Stimulated activated CD4-positive, alpha-beta T cell treated with anti-CD3 and anti-CD28 coated beads, Interleukin-4, amount 100 ng/mL, for 48 hours (primary cell): ENCODE measurements at regions not wholly inside any gene's neighbourhood (a gene's known extent, or its start where the extent isn't known, plus 50 kb on each side); places are given as distances from the start of the nearest gene placed in this dataset.

Experiments used
- DNase-seq, 2 donors: peaks; one replicate each; pipeline ENCODE4 v3.0.0-alpha.2; 2020; ENCODE audit warnings: low read depth in 2 of 2

GRCh38 chr15:66945842-66946241 is 119.6 kb upstream of the SMAD3 start:
- DNase-seq, result no peak

DNA sequence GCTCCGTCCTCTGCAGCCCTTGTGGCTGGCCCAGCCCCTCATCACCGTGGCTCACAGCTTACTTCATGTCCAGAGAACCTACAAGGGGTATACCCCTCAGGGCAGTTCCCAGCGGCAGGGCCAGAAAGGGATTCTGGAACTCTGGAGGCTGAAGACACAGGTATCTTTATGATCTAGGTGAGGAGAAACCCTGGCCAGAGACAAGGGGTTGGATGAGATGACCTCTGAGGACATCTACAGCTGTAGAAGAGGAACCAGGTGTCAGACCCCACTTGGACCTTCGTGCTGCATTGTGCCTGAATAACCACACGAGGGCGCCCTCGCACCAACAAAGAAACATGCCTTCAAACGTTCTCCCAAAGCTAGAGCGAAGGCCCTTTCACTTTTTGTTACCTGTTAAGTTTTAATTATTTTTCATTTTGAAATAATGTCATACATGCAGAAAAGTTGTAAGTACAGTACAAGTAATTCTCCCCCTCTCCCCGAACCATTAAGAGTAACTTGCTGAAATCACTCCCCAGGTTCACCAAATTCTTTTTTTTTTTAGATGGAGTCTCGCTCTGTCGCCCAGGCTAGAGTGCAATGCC is 118.7 kb upstream of the SMAD3 start:
- DNase-seq, result peak; percentile 45 to 65

GRCh38 chr15:66947471-66947870 is 117.9 kb upstream of the SMAD3 start:
- no peak for DNase-seq

- DNase-seq, result no peak
These were observed 117.1 kb upstream of the SMAD3 start for GRCh38 chr15:66948294-66948693.

- DNase-seq, result no peak
These were observed 115.3 kb upstream of the SMAD3 start for GRCh38 chr15:66950114-66950513.

- DNase-seq, result no peak
These were observed 113.7 kb upstream of the SMAD3 start for GRCh38 chr15:66951531-66952320.

DNA sequence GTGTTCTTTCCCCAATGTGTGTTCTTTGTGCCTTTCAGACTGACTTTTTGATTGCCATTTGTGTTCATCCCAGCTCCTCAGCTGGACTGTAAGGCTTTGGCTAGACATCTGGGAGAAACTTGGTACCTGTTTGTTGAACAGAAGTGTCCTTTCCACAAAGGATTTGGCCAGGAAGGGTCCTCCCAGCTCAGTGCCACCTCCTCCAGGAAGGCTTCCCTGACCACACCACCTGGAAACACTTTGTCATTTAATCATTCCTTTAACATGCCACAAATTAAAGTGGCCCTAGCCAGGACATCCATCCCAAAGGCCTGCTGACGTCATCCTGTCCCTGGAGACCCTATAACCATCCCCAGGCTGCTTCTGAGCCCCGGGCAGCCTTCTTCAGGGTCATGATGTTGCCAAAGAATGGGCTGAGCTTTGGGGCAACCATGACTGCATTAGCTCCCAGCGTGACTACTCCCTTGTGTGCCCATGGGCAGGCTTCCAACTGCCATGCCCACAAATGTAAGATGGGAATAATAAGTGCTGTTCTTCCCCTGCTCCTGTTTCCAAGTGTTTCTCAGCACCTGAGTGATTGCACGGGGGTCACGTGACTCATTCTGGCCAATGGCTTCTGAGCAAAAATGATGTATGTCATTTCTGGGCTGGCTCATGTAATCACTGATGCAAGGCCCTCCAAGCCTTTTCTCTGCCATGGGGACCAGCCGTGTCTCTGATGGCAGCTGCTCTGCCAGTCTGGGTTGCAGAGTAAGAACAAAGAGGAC is 112.5 kb upstream of the SMAD3 start:
- no peak for DNase-seq

- no peak for DNase-seq
These were observed 111.7 kb upstream of the SMAD3 start for GRCh38 chr15:66953523-66954229.

DNA sequence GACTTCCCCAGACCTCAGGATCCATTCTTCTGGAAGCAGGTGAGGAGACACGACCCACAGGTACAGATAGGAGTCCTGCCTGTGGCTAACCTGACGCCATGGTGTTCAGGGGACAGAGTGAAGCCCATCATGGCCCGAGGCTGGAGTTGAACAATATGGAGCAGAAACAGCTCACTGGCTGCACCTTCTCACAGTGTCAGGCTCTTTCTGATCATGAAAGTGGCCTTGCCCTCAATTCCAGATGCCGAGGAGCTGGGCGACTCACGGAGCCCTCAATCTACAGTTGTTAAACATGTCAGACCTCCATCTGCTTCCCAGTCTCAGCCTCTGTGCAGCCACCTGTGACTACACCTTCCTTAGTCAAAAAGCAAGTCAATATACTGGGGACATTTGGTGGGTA is 110.8 kb upstream of the SMAD3 start:
- DNase-seq, result no peak

DNA sequence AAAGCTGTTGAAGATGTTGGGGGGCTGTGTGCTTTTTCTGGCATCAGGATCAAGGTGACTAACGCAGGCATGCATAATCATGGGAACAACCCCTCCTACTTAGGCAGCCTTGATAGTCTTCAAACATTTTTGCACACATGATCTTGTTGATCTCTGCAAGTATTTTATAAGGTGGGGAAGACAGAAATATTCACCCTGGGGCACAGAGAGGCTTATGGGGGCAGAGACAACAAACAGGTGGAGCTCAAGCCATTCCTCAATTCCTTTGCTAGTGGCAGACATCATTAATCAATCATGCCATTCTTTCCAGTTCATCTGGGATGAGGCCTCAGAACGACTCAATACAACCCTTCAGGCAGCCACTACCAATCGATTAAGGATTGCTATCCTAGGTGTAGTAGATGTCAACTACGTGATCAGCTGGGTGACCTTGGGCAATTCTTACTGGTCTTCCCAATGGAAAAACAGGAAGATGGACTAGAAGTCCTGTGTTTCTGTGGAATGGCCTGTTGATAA is 110.3 kb upstream of the SMAD3 start:
- no peak for DNase-seq

- DNase-seq, result no peak
These were observed 109.4 kb upstream of the SMAD3 start for GRCh38 chr15:66955871-66956585.

DNA sequence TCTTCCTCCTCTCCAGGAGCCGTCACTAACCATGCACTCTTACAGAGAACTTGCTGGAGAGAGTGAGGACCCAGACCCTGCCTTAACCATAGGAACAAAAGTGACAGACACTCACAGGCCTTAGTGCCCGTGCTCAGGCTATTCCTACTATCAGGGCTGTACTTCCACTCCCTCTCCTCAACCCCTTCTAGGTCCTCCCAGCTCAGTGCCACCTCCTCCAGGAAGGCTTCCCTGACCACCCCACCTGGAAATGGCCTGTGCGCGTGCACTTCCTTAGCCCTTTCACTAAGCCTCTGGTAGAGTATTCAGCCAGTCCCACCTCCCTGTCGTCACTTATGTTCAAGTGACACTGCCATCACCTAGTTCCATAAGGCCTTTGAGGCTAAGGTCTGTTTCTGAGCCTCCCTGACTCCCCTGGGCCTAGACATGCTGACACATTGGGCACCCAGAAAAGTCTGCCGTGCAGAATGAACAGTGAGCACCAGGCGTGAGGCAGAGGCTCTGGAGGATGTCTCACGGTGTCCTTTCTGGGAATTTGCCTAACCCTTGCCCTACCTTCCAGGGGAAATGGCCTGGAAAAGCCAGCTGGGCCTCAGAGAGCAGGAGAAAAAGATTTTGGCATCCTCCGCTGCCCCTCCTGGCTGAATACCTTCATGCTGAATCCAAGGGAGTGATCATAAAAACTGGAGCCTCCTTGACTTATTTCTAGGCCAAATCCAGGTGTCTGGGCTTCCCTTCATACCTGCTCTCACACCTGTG is 108.6 kb upstream of the SMAD3 start:
- DNase-seq, result no peak

DNA sequence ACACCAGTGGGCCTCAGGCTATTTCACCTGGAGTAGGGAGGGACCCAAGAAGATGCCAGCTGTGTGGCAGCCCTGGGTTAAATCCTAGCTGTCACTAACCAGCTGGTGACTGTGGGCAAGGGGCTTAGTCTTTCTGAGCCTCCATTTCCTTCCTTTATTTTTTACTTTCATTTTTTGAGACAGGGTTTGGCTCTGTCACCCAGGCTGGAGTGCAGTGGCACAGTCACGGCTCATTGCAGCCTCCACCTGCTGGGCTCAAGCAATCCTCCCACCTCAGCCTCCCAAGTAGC is 108.0 kb upstream of the SMAD3 start:
- DNase-seq, result no peak

- DNase-seq, result no peak
These were observed 106.3 kb upstream of the SMAD3 start for GRCh38 chr15:66959066-66959465.

DNA sequence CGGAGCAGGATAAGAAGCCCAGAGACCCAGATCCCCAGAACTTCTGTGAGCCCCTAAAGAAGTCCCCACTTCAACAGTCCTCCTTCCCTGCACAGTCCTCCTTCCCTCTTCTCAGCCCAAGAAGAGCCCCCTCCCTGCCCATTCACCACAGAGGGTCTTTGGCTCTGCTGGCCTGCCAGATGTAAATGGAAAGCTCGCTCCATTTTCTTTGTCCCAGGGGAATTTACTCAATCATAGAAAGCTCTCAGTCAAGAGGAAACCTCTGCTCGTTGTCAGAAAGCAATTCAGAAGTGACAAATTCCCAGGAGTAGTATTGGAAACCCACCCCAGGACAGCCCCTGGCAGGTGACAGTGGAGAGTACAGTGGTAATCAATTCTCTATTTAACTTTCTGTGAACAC is 105.5 kb upstream of the SMAD3 start:
- DNase-seq, result no peak

DNA sequence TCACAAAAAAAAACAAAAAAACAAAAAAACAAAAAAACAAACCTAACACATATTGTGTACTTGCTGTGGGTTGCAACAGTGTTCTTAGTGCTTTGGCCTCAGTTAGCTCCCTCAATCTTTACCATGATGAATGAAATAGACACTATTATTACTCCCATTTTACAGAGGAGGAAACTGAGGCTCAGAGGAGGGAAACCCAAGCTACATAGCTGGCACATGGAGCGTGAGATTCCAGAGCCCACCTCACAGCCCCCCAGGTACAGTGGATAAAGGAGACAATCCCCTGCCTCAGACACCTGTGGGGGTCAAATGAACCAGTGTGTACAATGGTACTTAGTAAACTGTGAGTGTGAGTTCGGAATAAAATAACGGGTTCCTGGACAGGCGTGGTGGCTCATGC is 104.9 kb upstream of the SMAD3 start:
- no peak for DNase-seq

GRCh38 chr15:66961407-66961884 is 104.0 kb upstream of the SMAD3 start:
- DNase-seq, result no peak

DNA sequence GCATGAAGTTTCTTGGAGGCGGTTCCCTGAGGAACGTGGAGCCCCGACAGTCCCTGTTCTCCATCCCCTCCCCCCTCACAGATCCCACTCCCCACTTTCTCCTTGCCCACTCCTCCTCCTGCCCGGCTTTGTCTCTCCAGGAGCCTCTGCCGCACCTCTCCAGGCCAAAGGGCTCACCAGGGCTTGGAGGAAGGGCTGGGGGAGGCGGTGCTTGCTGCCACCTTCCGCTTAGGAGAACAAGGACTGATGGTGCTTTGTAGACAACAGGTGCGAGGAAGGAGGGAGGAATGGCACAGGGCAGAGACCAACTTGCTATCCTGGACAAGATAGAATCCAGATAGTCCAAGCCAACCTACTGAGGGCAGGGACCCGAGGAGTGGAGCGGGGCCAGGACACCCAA is 103.5 kb upstream of the SMAD3 start:
- DNase-seq, result no peak

DNA sequence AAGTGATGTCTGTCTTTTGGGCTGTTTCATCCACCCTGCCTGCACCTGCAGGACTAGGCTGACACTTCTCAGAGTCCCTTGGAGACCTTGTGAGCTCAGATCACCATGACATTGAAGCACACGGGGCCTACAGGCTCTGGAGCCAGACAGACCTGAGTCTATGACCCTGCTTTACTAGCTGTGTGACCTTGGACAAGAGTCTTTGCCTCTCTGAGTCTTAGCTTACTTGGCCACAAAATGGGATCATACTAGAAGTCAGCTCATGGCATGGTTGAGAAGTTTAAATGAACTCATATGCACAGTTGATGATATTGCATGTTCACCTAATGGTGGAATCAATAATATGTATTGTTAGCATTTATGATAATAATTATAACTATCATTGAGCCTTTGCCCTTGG is 102.9 kb upstream of the SMAD3 start:
- no peak for DNase-seq

GRCh38 chr15:66963084-66963483 is 102.3 kb upstream of the SMAD3 start:
- no peak for DNase-seq

DNA sequence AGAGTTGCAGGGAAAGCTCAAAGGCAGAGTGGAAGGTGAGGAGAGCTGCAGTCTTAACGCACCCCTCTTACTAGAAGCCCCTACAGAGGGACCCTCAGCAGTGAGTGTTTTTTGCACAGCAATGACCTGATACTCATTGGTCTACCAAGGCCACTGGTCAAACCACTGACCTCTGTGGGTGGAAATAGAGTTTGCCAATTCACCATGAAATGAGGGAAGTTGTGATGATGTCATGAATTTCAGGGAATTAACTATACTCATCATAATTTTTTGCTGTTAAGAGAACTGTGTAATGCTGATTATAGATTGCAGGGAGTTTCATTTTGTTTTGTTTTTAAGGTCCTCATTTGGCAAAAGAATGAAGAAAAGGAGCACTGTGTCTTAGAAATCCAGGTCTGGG is 101.7 kb upstream of the SMAD3 start:
- no peak for DNase-seq
